ENCODE measurements at regions not wholly inside any gene's neighbourhood (a gene's known extent, or its start where the extent isn't known, plus 50 kb on each side); places are given as distances from the start of the nearest gene placed in this dataset.

GRCh38 chr13:111513766-111514609, 193.5 kb downstream of the TEX29 start:
- H2BK12ac ChIP-seq (ENCODE audit: insufficient read length, low read depth, low read length), result no peak overlapping the region
- no peak overlapping the region for H2AFZ ChIP-seq (ENCODE audit: low read length)
- Mint-ChIP-seq H3K9me3 (no peaks in the 10 kb centered on the region; a peak in 1 of 5 replicates), H3K36me3 (ENCODE audit: insufficient read depth in 1 of 3, low read depth in 3 of 3) (peaks cover 0 to 2% (median 0%) of the 10 kb centered on the region in 3 experiments; a peak in 1 of 7 replicates), H3K4me1 (peaks cover 14 to 17% of the 10 kb centered on the region in 2 experiments), H3K27me3 (ENCODE audit: low read depth) (peaks cover 5% of the 10 kb centered on the region), H3K27ac (no peak overlapping the region; a peak in 2 of 7 replicates), H3K4me3 (no peak overlapping the region)
- no peak overlapping the region for H4K91ac ChIP-seq (ENCODE audit: insufficient read length, low read depth, low read length)
- no peaks in the 10 kb centered on the region for H3K9me3 ChIP-seq (ENCODE audit: control insufficient read depth, low read depth, low read length)
- no peak overlapping the region for H4K5ac ChIP-seq (ENCODE audit: insufficient read length, low read depth, low read length)
- no peak overlapping the region for H2BK15ac ChIP-seq (ENCODE audit: low read depth, low read length)
- H2BK5ac ChIP-seq (ENCODE audit: insufficient read length, low read length), result no peak overlapping the region
- H3K27ac ChIP-seq (ENCODE audit: insufficient read length, low read depth, low read length), result no peak overlapping the region
- H3K23ac ChIP-seq (ENCODE audit: insufficient read length, low read depth, low read length), result no peak overlapping the region
- H4K8ac ChIP-seq (replicated peaks; ENCODE audit: insufficient read length, low read depth, low read length), result no peak overlapping the region
- no peak overlapping the region for H3K4ac ChIP-seq (ENCODE audit: low read depth, low read length)
- no peak overlapping the region for H2BK20ac ChIP-seq (ENCODE audit: low read depth, low read length, poor library complexity, severe bottlenecking)
- no peaks in the 10 kb centered on the region for H3K27me3 ChIP-seq (ENCODE audit: insufficient read depth, low read length)
- TF ChIP-seq, protein P1, sequence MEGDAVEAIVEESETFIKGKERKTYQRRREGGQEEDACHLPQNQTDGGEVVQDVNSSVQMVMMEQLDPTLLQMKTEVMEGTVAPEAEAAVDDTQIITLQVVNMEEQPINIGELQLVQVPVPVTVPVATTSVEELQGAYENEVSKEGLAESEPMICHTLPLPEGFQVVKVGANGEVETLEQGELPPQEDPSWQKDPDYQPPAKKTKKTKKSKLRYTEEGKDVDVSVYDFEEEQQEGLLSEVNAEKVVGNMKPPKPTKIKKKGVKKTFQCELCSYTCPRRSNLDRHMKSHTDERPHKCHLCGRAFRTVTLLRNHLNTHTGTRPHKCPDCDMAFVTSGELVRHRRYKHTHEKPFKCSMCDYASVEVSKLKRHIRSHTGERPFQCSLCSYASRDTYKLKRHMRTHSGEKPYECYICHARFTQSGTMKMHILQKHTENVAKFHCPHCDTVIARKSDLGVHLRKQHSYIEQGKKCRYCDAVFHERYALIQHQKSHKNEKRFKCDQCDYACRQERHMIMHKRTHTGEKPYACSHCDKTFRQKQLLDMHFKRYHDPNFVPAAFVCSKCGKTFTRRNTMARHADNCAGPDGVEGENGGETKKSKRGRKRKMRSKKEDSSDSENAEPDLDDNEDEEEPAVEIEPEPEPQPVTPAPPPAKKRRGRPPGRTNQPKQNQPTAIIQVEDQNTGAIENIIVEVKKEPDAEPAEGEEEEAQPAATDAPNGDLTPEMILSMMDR (conservative IDR thresholded peaks at IDR 0.05), result no peak
- no peaks in the 10 kb centered on the region for H3K79me2 ChIP-seq (ENCODE audit: insufficient read depth, low read length)
- no CpG with 5 or more reads among the region's 31 CpGs for WGBS (ENCODE audit: extremely low coverage, insufficient read length, low lambda C conversion rate)
- DNase-seq, result peak; percentile 22
- no peaks in the 10 kb centered on the region for H4K20me1 ChIP-seq (ENCODE audit: control insufficient read depth, insufficient read depth, insufficient read length)
- no peak overlapping the region for H3K18ac ChIP-seq (ENCODE audit: insufficient read length, low read depth, low read length)
- no peaks in the 10 kb centered on the region for H3K23me2 ChIP-seq (ENCODE audit: insufficient read length, low read depth, low read length, poor library complexity, severe bottlenecking)
- no peak overlapping the region for H3K56ac ChIP-seq (ENCODE audit: insufficient read length, low read depth, low read length)
- no peak overlapping the region; the same call in 1 of the 2 replicates for H3K14ac ChIP-seq (ENCODE audit: insufficient read depth, low read length)
- H3K9ac ChIP-seq (ENCODE audit: extremely low read depth, insufficient read length, low read length), result no peak overlapping the region
- H3K4me2 ChIP-seq (ENCODE audit: insufficient read depth, insufficient read length, low read length), result no peak overlapping the region
- no peaks in the 10 kb centered on the region for H3K4me1 ChIP-seq (ENCODE audit: insufficient read depth, low read length)
- H3T11ph ChIP-seq (ENCODE audit: low read length), result no peak overlapping the region
- H2AK5ac ChIP-seq (ENCODE audit: insufficient read length, low read length), result no peak overlapping the region
- no peaks in the 10 kb centered on the region for H3K79me1 ChIP-seq (ENCODE audit: insufficient read depth, low read depth, low read length, poor library complexity, severe bottlenecking)
- H2BK120ac ChIP-seq (ENCODE audit: low read depth, low read length, poor library complexity, severe bottlenecking), result no peak overlapping the region
